PC-9 (cell line): ENCODE measurements at regions not wholly inside any gene's neighbourhood (a gene's known extent, or its start where the extent isn't known, plus 50 kb on each side); places are given as distances from the start of the nearest gene placed in this dataset.

Experiments
- EZH2 ChIP-seq: fragments of 200-600 bp; sonication (generic); IDR thresholded peaks from 2 replicates; pipeline ENCODE4 v1.8.0; 2017; ENCODE audit warnings: antibody characterized with exemption, low read depth
- TF ChIP-seq, protein P1 (sequence below): fragments of 200-600 bp; sonication (generic); conservative IDR thresholded peaks from 2 replicates; pipeline ENCODE4 v1.6.1; 2017; ENCODE audit warnings: mixed run types, antibody characterized with exemption, mild to moderate bottlenecking, moderate library complexity

DNA sequence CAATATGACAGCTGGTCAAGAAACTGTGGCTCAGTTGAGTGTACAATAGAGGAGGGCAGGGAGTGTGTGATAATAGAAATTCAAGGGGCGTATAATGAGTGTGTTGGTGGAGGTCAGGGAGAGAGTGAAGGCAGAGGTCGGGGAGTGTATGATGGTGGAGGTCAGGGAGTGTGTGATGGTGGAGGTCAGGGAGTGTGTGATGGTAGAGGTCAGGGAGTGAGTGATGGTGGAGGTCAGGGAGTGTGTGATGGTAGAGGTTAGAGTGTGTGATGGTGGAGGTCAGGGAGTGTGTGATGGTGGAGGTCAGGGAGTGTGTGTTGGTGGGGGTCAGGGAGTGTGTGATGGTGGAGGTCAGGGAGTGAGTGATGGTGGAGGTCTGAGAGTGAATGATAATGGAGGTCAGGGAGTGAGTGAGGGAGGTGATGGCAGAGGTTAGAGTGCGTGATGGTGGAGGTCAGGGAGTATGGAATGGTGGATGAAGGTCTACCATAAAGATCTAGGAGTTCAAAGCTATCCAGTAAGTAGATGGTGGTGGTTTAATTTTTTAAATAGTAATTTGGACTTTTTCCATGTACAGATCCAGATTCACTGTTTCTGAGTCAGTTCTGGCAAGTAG, 57.7 kb upstream of the TNS3 start:
- TF ChIP-seq, protein P1, sequence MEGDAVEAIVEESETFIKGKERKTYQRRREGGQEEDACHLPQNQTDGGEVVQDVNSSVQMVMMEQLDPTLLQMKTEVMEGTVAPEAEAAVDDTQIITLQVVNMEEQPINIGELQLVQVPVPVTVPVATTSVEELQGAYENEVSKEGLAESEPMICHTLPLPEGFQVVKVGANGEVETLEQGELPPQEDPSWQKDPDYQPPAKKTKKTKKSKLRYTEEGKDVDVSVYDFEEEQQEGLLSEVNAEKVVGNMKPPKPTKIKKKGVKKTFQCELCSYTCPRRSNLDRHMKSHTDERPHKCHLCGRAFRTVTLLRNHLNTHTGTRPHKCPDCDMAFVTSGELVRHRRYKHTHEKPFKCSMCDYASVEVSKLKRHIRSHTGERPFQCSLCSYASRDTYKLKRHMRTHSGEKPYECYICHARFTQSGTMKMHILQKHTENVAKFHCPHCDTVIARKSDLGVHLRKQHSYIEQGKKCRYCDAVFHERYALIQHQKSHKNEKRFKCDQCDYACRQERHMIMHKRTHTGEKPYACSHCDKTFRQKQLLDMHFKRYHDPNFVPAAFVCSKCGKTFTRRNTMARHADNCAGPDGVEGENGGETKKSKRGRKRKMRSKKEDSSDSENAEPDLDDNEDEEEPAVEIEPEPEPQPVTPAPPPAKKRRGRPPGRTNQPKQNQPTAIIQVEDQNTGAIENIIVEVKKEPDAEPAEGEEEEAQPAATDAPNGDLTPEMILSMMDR, result no peak
- no peak for TF ChIP-seq EZH2
